HG02981 (cell line): ENCODE measurements at regions not wholly inside any gene's neighbourhood (a gene's known extent, or its start where the extent isn't known, plus 50 kb on each side); places are given as distances from the start of the nearest gene placed in this dataset.

Experiments
- ATAC-seq: cut with Tn5 transposase; IDR thresholded peaks from one replicate; pipeline ENCODE4 v1.9.1; 2021; ENCODE audit warnings: mild to moderate bottlenecking, moderate library complexity; ENCODE audit not compliant: unreplicated experiment

- ATAC-seq, result no peak
Observed at GRCh38 chr22:49260681-49261580, 566.7 kb downstream of the BRD1 start.

- ATAC-seq, result no peak
Observed at GRCh38 chr22:49259839-49260615, 567.6 kb downstream of the BRD1 start.

GRCh38 chr22:49258107-49259010 lies 569.3 kb downstream of the BRD1 start:
- no peak for ATAC-seq

GRCh38 chr22:49257551-49257961 lies 570.1 kb downstream of the BRD1 start:
- ATAC-seq, result no peak

- ATAC-seq, result no peak
Observed at GRCh38 chr22:49255741-49256318, 571.8 kb downstream of the BRD1 start.

- ATAC-seq, result no peak
Observed at GRCh38 chr22:49255154-49255553, 572.5 kb downstream of the BRD1 start.

GRCh38 chr22:49253656-49254055 lies 574.0 kb downstream of the BRD1 start:
- no peak for ATAC-seq

GRCh38 chr22:49251371-49251770 lies 576.3 kb downstream of the BRD1 start:
- ATAC-seq, result no peak

- ATAC-seq, result no peak
Observed at GRCh38 chr22:49247194-49247924, 580.3 kb downstream of the BRD1 start.

GRCh38 chr22:49244466-49245420 lies 582.9 kb downstream of the BRD1 start:
- ATAC-seq, result no peak

- no peak for ATAC-seq
Observed at GRCh38 chr22:49243965-49244364, 583.7 kb downstream of the BRD1 start.

GRCh38 chr22:49243335-49243734 lies 584.3 kb downstream of the BRD1 start:
- ATAC-seq, result no peak

- no peak for ATAC-seq
Observed at GRCh38 chr22:49242480-49242879, 585.2 kb downstream of the BRD1 start.

GRCh38 chr22:49241174-49241851 lies 586.4 kb downstream of the BRD1 start:
- ATAC-seq, result no peak

GRCh38 chr22:49240472-49240871 lies 587.2 kb downstream of the BRD1 start:
- ATAC-seq, result no peak

- no peak for ATAC-seq
Observed at GRCh38 chr22:49240016-49240380, 587.7 kb downstream of the BRD1 start.

- ATAC-seq, result no peak
Observed at GRCh38 chr22:49239264-49240015, 588.2 kb downstream of the BRD1 start.
